GM12801 (cell line): ENCODE measurements at regions not wholly inside any gene's neighbourhood (a gene's known extent, or its start where the extent isn't known, plus 50 kb on each side); places are given as distances from the start of the nearest gene placed in this dataset.

ENCODE experiments used
- CTCF ChIP-seq: IDR thresholded peaks from one replicate; pipeline ENCODE4 v1.5.1; 2011; ENCODE audit warnings: control low read depth; ENCODE audit not compliant: insufficient read length; ENCODE audit errors: extremely low read depth

GRCh38 chr4:84401701-84402306, 97.3 kb downstream of the NKX6-1 start:
- TF ChIP-seq CTCF: no peak

- no peak for TF ChIP-seq CTCF
Measured at GRCh38 chr4:84394386-84394785, 104.7 kb downstream of the NKX6-1 start.

GRCh38 chr4:84392951-84393590, 106.0 kb downstream of the NKX6-1 start:
- no peak for TF ChIP-seq CTCF

GRCh38 chr4:84389406-84389805, 109.7 kb downstream of the NKX6-1 start:
- TF ChIP-seq CTCF: no peak

GRCh38 chr4:84385203-84385602, 113.9 kb downstream of the NKX6-1 start:
- TF ChIP-seq CTCF: no peak

GRCh38 chr4:84384801-84385200, 114.3 kb downstream of the NKX6-1 start:
- TF ChIP-seq CTCF: no peak

- TF ChIP-seq CTCF: no peak
Measured at GRCh38 chr4:84381759-84382158, 117.3 kb downstream of the NKX6-1 start.
